Endothelial cell of umbilical vein (primary cell): ENCODE measurements at regions not wholly inside any gene's neighbourhood (a gene's known extent, or its start where the extent isn't known, plus 50 kb on each side); places are given as distances from the start of the nearest gene placed in this dataset.

ENCODE experiments used
- EZH2 ChIP-seq: IDR thresholded peaks from 2 replicates; pipeline ENCODE4 v1.6.1; 2012; ENCODE audit warnings: borderline replicate concordance, low read depth, mild to moderate bottlenecking, moderate library complexity, low read length, inconsistent platforms; ENCODE audit not compliant: severe bottlenecking
- JUN ChIP-seq: IDR thresholded peaks from 2 replicates; pipeline ENCODE4 v1.6.1; 2011; ENCODE audit warnings: borderline replicate concordance, low read depth; ENCODE audit not compliant: insufficient read length, insufficient read depth
- MYC ChIP-seq: IDR thresholded peaks from one replicate; pipeline ENCODE4 v1.6.1; 2011; ENCODE audit warnings: mild to moderate bottlenecking, low read depth, low read length
- POLR2A ChIP-seq: IDR thresholded peaks from 2 replicates; pipeline ENCODE4 v1.6.1; 2012; ENCODE audit warnings: low read depth, mild to moderate bottlenecking, control low read depth, low read length
- POLR2AphosphoS5 ChIP-seq: IDR thresholded peaks from 2 replicates; pipeline ENCODE4 v1.6.1; 2012; ENCODE audit warnings: low read depth, mild to moderate bottlenecking, control low read depth, low read length, moderate library complexity; ENCODE audit not compliant: insufficient read depth
- TF ChIP-seq, protein P1 (sequence below), 2 donors: IDR thresholded peaks; 1 replicate in 1 of 2; 2 replicates in 1 of 2; pipeline ENCODE4 v1.5.1; 2011; ENCODE audit warnings: low read length in 2 of 2, mild to moderate bottlenecking in 2 of 2, moderate library complexity in 2 of 2, control low read depth in 1 of 2, inconsistent platforms in 1 of 2, low read depth in 1 of 2; ENCODE audit not compliant: insufficient read depth in 1 of 2; ENCODE audit errors: extremely low read depth in 1 of 2
- TF ChIP-seq, protein P2 (sequence below): IDR thresholded peaks from 2 replicates; pipeline ENCODE4 v1.6.1; 2011; ENCODE audit not compliant: insufficient read depth, insufficient read length

- TF ChIP-seq, protein P1, sequence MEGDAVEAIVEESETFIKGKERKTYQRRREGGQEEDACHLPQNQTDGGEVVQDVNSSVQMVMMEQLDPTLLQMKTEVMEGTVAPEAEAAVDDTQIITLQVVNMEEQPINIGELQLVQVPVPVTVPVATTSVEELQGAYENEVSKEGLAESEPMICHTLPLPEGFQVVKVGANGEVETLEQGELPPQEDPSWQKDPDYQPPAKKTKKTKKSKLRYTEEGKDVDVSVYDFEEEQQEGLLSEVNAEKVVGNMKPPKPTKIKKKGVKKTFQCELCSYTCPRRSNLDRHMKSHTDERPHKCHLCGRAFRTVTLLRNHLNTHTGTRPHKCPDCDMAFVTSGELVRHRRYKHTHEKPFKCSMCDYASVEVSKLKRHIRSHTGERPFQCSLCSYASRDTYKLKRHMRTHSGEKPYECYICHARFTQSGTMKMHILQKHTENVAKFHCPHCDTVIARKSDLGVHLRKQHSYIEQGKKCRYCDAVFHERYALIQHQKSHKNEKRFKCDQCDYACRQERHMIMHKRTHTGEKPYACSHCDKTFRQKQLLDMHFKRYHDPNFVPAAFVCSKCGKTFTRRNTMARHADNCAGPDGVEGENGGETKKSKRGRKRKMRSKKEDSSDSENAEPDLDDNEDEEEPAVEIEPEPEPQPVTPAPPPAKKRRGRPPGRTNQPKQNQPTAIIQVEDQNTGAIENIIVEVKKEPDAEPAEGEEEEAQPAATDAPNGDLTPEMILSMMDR (IDR thresholded peaks at IDR 0.05; ENCODE audit: extremely low read depth in 1 of 2, insufficient read depth in 1 of 2, low read depth in 1 of 2, low read length in 2 of 2), result no peak
- TF ChIP-seq POLR2AphosphoS5 (no peak), EZH2 (no peak), MYC (no peak), POLR2A (no peak), JUN (no peak)
- TF ChIP-seq, protein P2, sequence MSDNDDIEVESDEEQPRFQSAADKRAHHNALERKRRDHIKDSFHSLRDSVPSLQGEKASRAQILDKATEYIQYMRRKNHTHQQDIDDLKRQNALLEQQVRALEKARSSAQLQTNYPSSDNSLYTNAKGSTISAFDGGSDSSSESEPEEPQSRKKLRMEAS, result no peak
Observed at GRCh38 chr6:14670806-14671205, 553.2 kb downstream of the CD83 start.
